GM12873 (cell line): ENCODE measurements at regions not wholly inside any gene's neighbourhood (a gene's known extent, or its start where the extent isn't known, plus 50 kb on each side); places are given as distances from the start of the nearest gene placed in this dataset.

Source experiments
- CTCF ChIP-seq: IDR thresholded peaks from 2 replicates; pipeline ENCODE4 v1.5.1; 2012; ENCODE audit warnings: low read depth, mild to moderate bottlenecking, moderate library complexity, low read length, control low read depth; ENCODE audit not compliant: insufficient read depth; ENCODE audit errors: missing control alignments

GRCh38 chr1:148307583-148308185, 155.6 kb upstream of the NBPF11 start:
- no peak for TF ChIP-seq CTCF

- TF ChIP-seq CTCF = no peak
These were observed 144.4 kb upstream of the NBPF11 start for GRCh38 chr1:148296511-148296910.

GRCh38 chr1:148294116-148294807, 142.2 kb upstream of the NBPF11 start:
- TF ChIP-seq CTCF = no peak

- no peak for TF ChIP-seq CTCF
These were observed 141.6 kb upstream of the NBPF11 start for GRCh38 chr1:148293651-148294050.

GRCh38 chr1:148292915-148293314, 140.8 kb upstream of the NBPF11 start:
- no peak for TF ChIP-seq CTCF

GRCh38 chr1:148290881-148291280, 138.8 kb upstream of the NBPF11 start:
- TF ChIP-seq CTCF = no peak

GRCh38 chr1:148289647-148290046, 137.6 kb upstream of the NBPF11 start:
- no peak for TF ChIP-seq CTCF
